ENCODE measurements at regions not wholly inside any gene's neighbourhood (a gene's known extent, or its start where the extent isn't known, plus 50 kb on each side); places are given as distances from the start of the nearest gene placed in this dataset.
A peak's percentile ranks its signal among the peaks of the same experiment; 100 is the strongest.

GRCh38 chr12:19683178-19683927 is 244.1 kb downstream of the AEBP2 start:
- no peak for TF ChIP-seq ISL1 (CRISPR knock-in tag; IDR thresholded peaks at IDR 0.05)
- ATAC-seq: peak; percentile 95

DNA sequence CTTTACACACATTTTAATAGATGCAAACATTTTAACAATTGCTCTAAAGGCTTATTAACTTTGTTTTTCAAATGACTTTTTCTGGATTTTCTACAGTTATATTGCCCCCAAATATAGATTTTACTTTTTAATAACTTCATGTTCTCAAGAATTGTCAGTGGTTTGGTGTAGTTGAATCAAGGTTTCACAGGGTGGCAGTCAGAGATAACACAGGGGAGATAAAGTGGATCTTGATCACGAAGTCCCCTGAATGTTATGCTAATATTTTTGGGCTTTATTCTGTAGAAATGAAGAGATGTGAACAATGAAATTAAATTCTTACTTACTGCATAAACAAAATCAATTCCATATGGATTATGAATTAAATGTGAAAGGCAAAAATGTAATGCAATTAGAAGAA is 248.1 kb downstream of the AEBP2 start:
- no peak for ATAC-seq
- TF ChIP-seq PPARA (CRISPR knock-in tag; IDR thresholded peaks at IDR 0.05; ENCODE audit: borderline replicate concordance) (no peak), SNAI2 (CRISPR knock-in tag; IDR thresholded peaks at IDR 0.05) (no peak), ZC3H10 (CRISPR knock-in tag; IDR thresholded peaks at IDR 0.05) (no peak), ZFP30 (CRISPR knock-in tag; IDR thresholded peaks at IDR 0.05) (no peak), OSR1 (CRISPR knock-in tag; IDR thresholded peaks at IDR 0.05) (no peak), RARB (CRISPR knock-in tag; IDR thresholded peaks at IDR 0.05) (no peak), TCF4 (CRISPR knock-in tag; IDR thresholded peaks at IDR 0.05; ENCODE audit: borderline replicate concordance) (no peak), ZNF70 (CRISPR knock-in tag; IDR thresholded peaks at IDR 0.05) (no peak), POU6F1 (CRISPR knock-in tag; IDR thresholded peaks at IDR 0.05; ENCODE audit: borderline replicate concordance, low read depth) (no peak), GLIS3 (CRISPR knock-in tag; IDR thresholded peaks at IDR 0.05) (no peak), ZNF565 (CRISPR knock-in tag; conservative IDR thresholded peaks at IDR 0.05; ENCODE audit: low read depth) (no peak), BACH2 (CRISPR knock-in tag; IDR thresholded peaks at IDR 0.05; ENCODE audit: borderline replicate concordance) (no peak), ZFP3 (CRISPR knock-in tag; IDR thresholded peaks at IDR 0.05) (no peak), TOX (CRISPR knock-in tag; IDR thresholded peaks at IDR 0.05; ENCODE audit: borderline replicate concordance) (no peak), CSRNP3 (CRISPR knock-in tag; IDR thresholded peaks at IDR 0.05) (no peak), ARNTL (CRISPR knock-in tag; IDR thresholded peaks at IDR 0.05; ENCODE audit: borderline replicate concordance, low read depth) (no peak)
- TF ChIP-seq, protein P1, sequence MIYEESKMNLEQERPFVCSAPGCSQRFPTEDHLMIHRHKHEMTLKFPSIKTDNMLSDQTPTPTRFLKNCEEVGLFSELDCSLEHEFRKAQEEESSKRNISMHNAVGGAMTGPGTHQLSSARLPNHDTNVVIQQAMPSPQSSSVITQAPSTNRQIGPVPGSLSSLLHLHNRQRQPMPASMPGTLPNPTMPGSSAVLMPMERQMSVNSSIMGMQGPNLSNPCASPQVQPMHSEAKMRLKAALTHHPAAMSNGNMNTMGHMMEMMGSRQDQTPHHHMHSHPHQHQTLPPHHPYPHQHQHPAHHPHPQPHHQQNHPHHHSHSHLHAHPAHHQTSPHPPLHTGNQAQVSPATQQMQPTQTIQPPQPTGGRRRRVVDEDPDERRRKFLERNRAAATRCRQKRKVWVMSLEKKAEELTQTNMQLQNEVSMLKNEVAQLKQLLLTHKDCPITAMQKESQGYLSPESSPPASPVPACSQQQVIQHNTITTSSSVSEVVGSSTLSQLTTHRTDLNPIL (CRISPR knock-in tag; IDR thresholded peaks at IDR 0.05; ENCODE audit: low read depth): no peak

GRCh38 chr12:19688532-19688931 is 249.2 kb downstream of the AEBP2 start:
- TF ChIP-seq, protein P1 (CRISPR knock-in tag; IDR thresholded peaks at IDR 0.05; ENCODE audit: low read depth): no peak
- no peak for TF ChIP-seq CSRNP3 (CRISPR knock-in tag; IDR thresholded peaks at IDR 0.05)
- TF ChIP-seq ZFP30 (CRISPR knock-in tag; IDR thresholded peaks at IDR 0.05): no peak
- no peak for TF ChIP-seq GLIS3 (CRISPR knock-in tag; IDR thresholded peaks at IDR 0.05)
- TF ChIP-seq ZNF8 (CRISPR knock-in tag; IDR thresholded peaks at IDR 0.05): no peak
- no peak for TF ChIP-seq SNAI2 (CRISPR knock-in tag; IDR thresholded peaks at IDR 0.05)
- no peak for TF ChIP-seq TCF4 (CRISPR knock-in tag; IDR thresholded peaks at IDR 0.05; ENCODE audit: borderline replicate concordance)
- peak; percentile 51 for ATAC-seq

GRCh38 chr12:19689226-19689625 is 249.9 kb downstream of the AEBP2 start:
- no peak for TF ChIP-seq ZFP3 (CRISPR knock-in tag; IDR thresholded peaks at IDR 0.05)
- no peak for TF ChIP-seq PPARA (CRISPR knock-in tag; IDR thresholded peaks at IDR 0.05; ENCODE audit: borderline replicate concordance)
- TF ChIP-seq RARB (CRISPR knock-in tag; IDR thresholded peaks at IDR 0.05): no peak
- no peak for TF ChIP-seq ZNF565 (CRISPR knock-in tag; conservative IDR thresholded peaks at IDR 0.05; ENCODE audit: low read depth)
- TF ChIP-seq GLIS3 (CRISPR knock-in tag; IDR thresholded peaks at IDR 0.05): no peak
- no peak for TF ChIP-seq CSDC2 (CRISPR knock-in tag; IDR thresholded peaks at IDR 0.05)
- TF ChIP-seq ZNF8 (CRISPR knock-in tag; IDR thresholded peaks at IDR 0.05): no peak
- TF ChIP-seq ARNTL (CRISPR knock-in tag; IDR thresholded peaks at IDR 0.05; ENCODE audit: borderline replicate concordance, low read depth): no peak
- TF ChIP-seq, protein P2, sequence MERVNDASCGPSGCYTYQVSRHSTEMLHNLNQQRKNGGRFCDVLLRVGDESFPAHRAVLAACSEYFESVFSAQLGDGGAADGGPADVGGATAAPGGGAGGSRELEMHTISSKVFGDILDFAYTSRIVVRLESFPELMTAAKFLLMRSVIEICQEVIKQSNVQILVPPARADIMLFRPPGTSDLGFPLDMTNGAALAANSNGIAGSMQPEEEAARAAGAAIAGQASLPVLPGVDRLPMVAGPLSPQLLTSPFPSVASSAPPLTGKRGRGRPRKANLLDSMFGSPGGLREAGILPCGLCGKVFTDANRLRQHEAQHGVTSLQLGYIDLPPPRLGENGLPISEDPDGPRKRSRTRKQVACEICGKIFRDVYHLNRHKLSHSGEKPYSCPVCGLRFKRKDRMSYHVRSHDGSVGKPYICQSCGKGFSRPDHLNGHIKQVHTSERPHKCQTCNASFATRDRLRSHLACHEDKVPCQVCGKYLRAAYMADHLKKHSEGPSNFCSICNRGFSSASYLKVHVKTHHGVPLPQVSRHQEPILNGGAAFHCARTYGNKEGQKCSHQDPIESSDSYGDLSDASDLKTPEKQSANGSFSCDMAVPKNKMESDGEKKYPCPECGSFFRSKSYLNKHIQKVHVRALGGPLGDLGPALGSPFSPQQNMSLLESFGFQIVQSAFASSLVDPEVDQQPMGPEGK (CRISPR knock-in tag; IDR thresholded peaks at IDR 0.05; ENCODE audit: borderline replicate concordance): no peak
- no peak for TF ChIP-seq TOX (CRISPR knock-in tag; IDR thresholded peaks at IDR 0.05; ENCODE audit: borderline replicate concordance)
- no peak for TF ChIP-seq ZFP30 (CRISPR knock-in tag; IDR thresholded peaks at IDR 0.05)
- no peak for TF ChIP-seq ZNF70 (CRISPR knock-in tag; IDR thresholded peaks at IDR 0.05)
- ATAC-seq: no peak

All from SK-N-SH treated with all-trans-retinoic acid at 6 μM for 48 hours (cell line).